Sigmoid colon (tissue), 6 donors: ENCODE measurements at regions not wholly inside any gene's neighbourhood (a gene's known extent, or its start where the extent isn't known, plus 50 kb on each side); places are given as distances from the start of the nearest gene placed in this dataset.

Experiments used
- DNase-seq: peaks from one replicate; pipeline ENCODE4 v3.0.0-alpha.2; 2019
- H3K27ac ChIP-seq, 4 donors: fragments of 200-600 bp; sonication (generic); one replicate each; pipeline ENCODE4 v1.5.1; 2016 to 2019; ENCODE audit warnings: mild to moderate bottlenecking in 1 of 4
- H3K27me3 ChIP-seq, 3 donors: fragments of 200-600 bp; sonication (generic); one replicate each; pipeline ENCODE4 v1.5.1; 2019; ENCODE audit warnings: mild to moderate bottlenecking in 1 of 3
- H3K36me3 ChIP-seq, 4 donors: fragments of 200-600 bp; sonication (generic); one replicate each; pipeline ENCODE4 v1.5.1; 2016 to 2019
- H3K4me1 ChIP-seq, 4 donors: fragments of 200-600 bp; sonication (generic); one replicate each; pipeline ENCODE4 v1.5.1; 2017 to 2019
- H3K4me3 ChIP-seq, 4 donors: fragments of 200-600 bp; sonication (generic); one replicate each; pipeline ENCODE4 v1.5.1; 2017 to 2019; ENCODE audit warnings: mild to moderate bottlenecking in 2 of 4, moderate library complexity in 1 of 4
- H3K9me3 ChIP-seq, 4 donors: fragments of 200-600 bp in 3 of 4; sonication (generic) in 3 of 4; one replicate each; pipeline versions ENCODE4 v1.5.1 to v1.6.1; 2013 to 2019
- CTCF ChIP-seq, 4 experiments: fragments of 450-650 bp in 3 of 4; fragments of 200-600 bp in 1 of 4; IDR thresholded peaks; one replicate each; pipeline ENCODE4 v1.5.1; 2016 to 2019; ENCODE audit warnings: antibody characterized with exemption in 4 of 4, mild to moderate bottlenecking in 3 of 4, moderate library complexity in 2 of 4
- EP300 ChIP-seq, 4 donors: sonication (generic); formaldehyde crosslinking; IDR thresholded peaks; one replicate each; pipeline ENCODE4 v1.6.1; 2017; ENCODE audit warnings: antibody characterized with exemption in 4 of 4
- POLR2A ChIP-seq, 2 donors: fragments of 450-650 bp; IDR thresholded peaks; one replicate each; pipeline ENCODE4 v1.6.1; 2016; ENCODE audit warnings: antibody characterized with exemption in 2 of 2, mild to moderate bottlenecking in 2 of 2, moderate library complexity in 2 of 2
- POLR2AphosphoS5 ChIP-seq, 4 donors: sonication (generic); formaldehyde crosslinking; IDR thresholded peaks; one replicate each; pipeline ENCODE4 v1.6.1; 2017; ENCODE audit warnings: antibody characterized with exemption in 4 of 4
- WGBS, 2 donors: extraction: QIAGEN DNeasy Blood & Tissue Kit; methylation state at CpG; one replicate each; pipeline ENCODE4 v1.1.7; 2013; 5-methylcytosine and 5-hydroxymethylcytosine counted together
- intact Hi-C: fragments of 100-400 bp; cut with DNase I; formaldehyde crosslinking; loops from one replicate; pipeline ENCODE4 v1.15.1; 2023
- donor health status: healthy with polysubstance abuse.
- donor health status: healthy.

GRCh38 chrX:109312757-109313156 is 169.1 kb downstream of the GUCY2F start:
- WGBS, 2 donors, result 44 to 46% methylated on average over 3 of the region's 3 CpGs
- DNase-seq, result no peak
- no peaks in the 10 kb centered on the region for H3K9me3 ChIP-seq
- H3K4me1 ChIP-seq, result no peaks in the 10 kb centered on the region
- no peak overlapping the region for H3K27ac ChIP-seq
- H3K27me3 ChIP-seq, result no peaks in the 10 kb centered on the region
- intact Hi-C loops, result no loop called here
- H3K36me3 ChIP-seq, result no peaks in the 10 kb centered on the region
- no peak overlapping the region for H3K4me3 ChIP-seq
- TF ChIP-seq EP300 (IDR thresholded peaks at IDR 0.05) (no peak), CTCF (IDR thresholded peaks at IDR 0.05) (no peak), POLR2A (IDR thresholded peaks at IDR 0.05) (no peak), POLR2AphosphoS5 (IDR thresholded peaks at IDR 0.05) (no peak)

- H3K9me3 ChIP-seq, result no peaks in the 10 kb centered on the region
- no peak for DNase-seq
- H3K4me3 ChIP-seq, result no peak overlapping the region
- no peak overlapping the region for H3K27ac ChIP-seq
- intact Hi-C loops, result no loop called here
- H3K27me3 ChIP-seq, result no peaks in the 10 kb centered on the region
- H3K36me3 ChIP-seq, result no peaks in the 10 kb centered on the region
- WGBS, 2 donors, result 85 to 88% methylated on average over 8 of the region's 8 CpGs
- no peak for TF ChIP-seq CTCF (IDR thresholded peaks at IDR 0.05)
- TF ChIP-seq EP300 (IDR thresholded peaks at IDR 0.05), result no peak
- TF ChIP-seq POLR2AphosphoS5 (IDR thresholded peaks at IDR 0.05), result no peak
- no peak for TF ChIP-seq POLR2A (IDR thresholded peaks at IDR 0.05)
- no peaks in the 10 kb centered on the region for H3K4me1 ChIP-seq
Observed at GRCh38 chrX:109310031-109310430, 171.9 kb downstream of the GUCY2F start.

GRCh38 chrX:109301177-109301576 is 180.7 kb downstream of the GUCY2F start:
- 61 to 65% methylated on average over 2 of the region's 2 CpGs for WGBS, 2 donors
- no peaks in the 10 kb centered on the region for H3K36me3 ChIP-seq
- no peaks in the 10 kb centered on the region for H3K9me3 ChIP-seq
- no peaks in the 10 kb centered on the region for H3K27me3 ChIP-seq
- TF ChIP-seq EP300 (IDR thresholded peaks at IDR 0.05) (no peak), POLR2AphosphoS5 (IDR thresholded peaks at IDR 0.05) (no peak), POLR2A (IDR thresholded peaks at IDR 0.05) (no peak), CTCF (IDR thresholded peaks at IDR 0.05) (no peak)
- H3K27ac ChIP-seq, result no peak overlapping the region
- H3K4me3 ChIP-seq, result no peak overlapping the region
- no peak for DNase-seq
- no peaks in the 10 kb centered on the region for H3K4me1 ChIP-seq
- intact Hi-C loops, result no loop called here

- no peak overlapping the region for H3K27ac ChIP-seq
- 16 to 45% methylated on average over 1 of the region's 1 CpG for WGBS, 2 donors
- H3K4me3 ChIP-seq, result no peak overlapping the region
- DNase-seq, result no peak
- H3K36me3 ChIP-seq, result no peaks in the 10 kb centered on the region
- TF ChIP-seq EP300 (IDR thresholded peaks at IDR 0.05), result no peak
- no peak for TF ChIP-seq POLR2AphosphoS5 (IDR thresholded peaks at IDR 0.05)
- no peak for TF ChIP-seq CTCF (IDR thresholded peaks at IDR 0.05)
- TF ChIP-seq POLR2A (IDR thresholded peaks at IDR 0.05), result no peak
- H3K4me1 ChIP-seq, result no peaks in the 10 kb centered on the region
- no peaks in the 10 kb centered on the region for H3K9me3 ChIP-seq
- intact Hi-C loops, result no loop called here
- H3K27me3 ChIP-seq, result no peaks in the 10 kb centered on the region
Observed at GRCh38 chrX:109300415-109300814, 181.5 kb downstream of the GUCY2F start.

- H3K9me3 ChIP-seq, result no peaks in the 10 kb centered on the region
- no peak overlapping the region for H3K4me3 ChIP-seq
- TF ChIP-seq EP300 (IDR thresholded peaks at IDR 0.05) (no peak), POLR2AphosphoS5 (IDR thresholded peaks at IDR 0.05) (no peak), CTCF (IDR thresholded peaks at IDR 0.05) (no peak), POLR2A (IDR thresholded peaks at IDR 0.05) (no peak)
- no peaks in the 10 kb centered on the region for H3K36me3 ChIP-seq
- intact Hi-C loops, result no loop called here
- H3K27me3 ChIP-seq, result no peaks in the 10 kb centered on the region
- DNase-seq, result no peak
- H3K4me1 ChIP-seq, result no peaks in the 10 kb centered on the region
- no peak overlapping the region for H3K27ac ChIP-seq
- WGBS, 2 donors, result 46 to 54% methylated on average over 2 of the region's 2 CpGs
Observed at GRCh38 chrX:109299091-109299490, 182.8 kb downstream of the GUCY2F start.
